NCI-H748 (cell line): ENCODE measurements at regions not wholly inside any gene's neighbourhood (a gene's known extent, or its start where the extent isn't known, plus 50 kb on each side); places are given as distances from the start of the nearest gene placed in this dataset.
"Not testable (repeated sequence)": the region's sequence is repeated elsewhere in the genome, so short reads cannot be mapped to it uniquely, and the experiment has no call there.

Experiments
- DNase-seq: peaks from one replicate; lab custom pipeline; 2025; ENCODE audit not compliant: unreplicated experiment; lab: John Stamatoyannopoulos, UW

DNA sequence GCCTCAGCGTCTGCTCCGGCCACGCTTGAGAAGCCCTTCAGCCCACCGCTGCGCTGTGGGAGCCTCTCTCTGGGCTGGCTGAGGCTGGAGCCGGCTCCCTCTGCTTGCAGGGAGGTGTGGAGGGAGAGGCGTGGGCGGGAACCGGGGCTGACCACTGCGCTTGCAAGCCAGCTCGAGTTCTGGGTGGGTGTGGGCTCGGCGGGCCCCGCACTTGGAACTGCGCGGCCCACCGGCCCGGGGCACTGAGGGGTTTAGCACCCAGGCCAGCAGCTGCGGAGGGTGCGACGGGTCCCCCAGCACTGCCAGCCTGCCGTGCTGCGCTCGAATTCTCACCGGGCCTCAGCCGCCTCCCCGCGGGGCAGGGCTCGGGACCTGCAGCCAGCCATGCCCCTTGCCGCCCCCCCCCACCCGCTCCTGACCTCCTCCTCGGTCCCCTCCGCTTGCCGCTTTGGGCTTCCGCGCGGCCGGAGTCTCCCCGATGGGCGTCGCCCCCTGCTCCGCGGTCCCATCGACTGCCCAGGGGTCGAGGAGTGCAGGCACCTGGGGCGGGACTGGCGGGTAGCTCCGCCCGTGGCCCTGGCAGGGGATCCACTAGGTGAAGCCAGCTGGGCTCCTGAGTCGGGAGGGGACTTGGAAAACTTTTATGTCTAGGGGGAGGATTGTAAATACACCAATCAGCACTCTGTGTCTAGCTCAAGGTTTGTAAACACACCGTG, 106.7 kb downstream of the RAP2B start:
- DNase-seq = no peak

- peak; percentile 2 for DNase-seq
These were observed 107.7 kb downstream of the RAP2B start for GRCh38 chr3:153269730-153270129.

GRCh38 chr3:153273217-153273616, 111.2 kb downstream of the RAP2B start:
- no peak for DNase-seq

GRCh38 chr3:153273767-153274435, 111.9 kb downstream of the RAP2B start:
- no peak for DNase-seq

GRCh38 chr3:153274561-153274960, 112.5 kb downstream of the RAP2B start:
- DNase-seq = no peak

- DNase-seq = no peak
These were observed 113.5 kb downstream of the RAP2B start for GRCh38 chr3:153275514-153275913.

DNA sequence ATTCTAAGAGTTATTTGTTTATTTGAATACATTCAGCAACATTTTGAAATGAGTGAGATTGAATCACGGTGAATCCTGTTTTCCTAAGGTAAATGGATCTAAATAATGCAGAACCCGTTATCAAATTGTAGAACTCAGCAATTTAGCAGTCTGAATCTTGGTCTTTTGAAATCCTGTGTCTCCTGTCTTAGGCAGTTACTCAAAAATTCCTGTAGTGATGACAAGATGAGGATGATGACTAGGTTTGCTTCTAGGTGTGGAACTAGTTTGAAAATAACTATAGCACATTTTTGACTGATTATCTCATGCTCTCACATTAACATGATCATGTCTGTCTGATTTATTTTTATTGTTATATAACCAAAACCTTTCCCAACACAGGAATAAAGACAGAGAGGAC, 115.0 kb downstream of the RAP2B start:
- DNase-seq = no peak

GRCh38 chr3:153281236-153281997, 119.4 kb downstream of the RAP2B start:
- DNase-seq = not testable (repeated sequence)

GRCh38 chr3:153282355-153282754, 120.3 kb downstream of the RAP2B start:
- no peak for DNase-seq

- no peak for DNase-seq
These were observed 122.4 kb downstream of the RAP2B start for GRCh38 chr3:153284282-153284938.

GRCh38 chr3:153285194-153285641, 123.2 kb downstream of the RAP2B start:
- DNase-seq = no peak

DNA sequence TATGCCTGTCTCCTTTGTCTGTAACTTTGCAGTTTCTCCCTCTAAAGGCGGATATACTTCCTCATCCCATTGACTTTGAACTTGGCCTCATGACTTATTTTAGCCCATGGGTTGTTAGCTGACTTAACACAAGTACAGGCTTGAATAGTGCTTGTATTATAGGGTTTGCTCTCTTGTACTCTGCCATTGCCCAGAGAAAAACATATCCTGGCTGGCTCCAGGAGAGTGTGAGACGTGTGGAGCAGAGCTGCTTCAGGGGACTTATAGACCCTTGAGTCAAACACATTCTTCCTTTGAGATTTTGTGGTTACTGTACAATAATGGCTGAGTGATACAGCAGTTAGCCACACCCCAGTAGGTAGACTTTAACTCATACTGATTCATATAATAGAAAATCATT, 124.0 kb downstream of the RAP2B start:
- no peak for DNase-seq

GRCh38 chr3:153287017-153287416, 125.0 kb downstream of the RAP2B start:
- no peak for DNase-seq

DNA sequence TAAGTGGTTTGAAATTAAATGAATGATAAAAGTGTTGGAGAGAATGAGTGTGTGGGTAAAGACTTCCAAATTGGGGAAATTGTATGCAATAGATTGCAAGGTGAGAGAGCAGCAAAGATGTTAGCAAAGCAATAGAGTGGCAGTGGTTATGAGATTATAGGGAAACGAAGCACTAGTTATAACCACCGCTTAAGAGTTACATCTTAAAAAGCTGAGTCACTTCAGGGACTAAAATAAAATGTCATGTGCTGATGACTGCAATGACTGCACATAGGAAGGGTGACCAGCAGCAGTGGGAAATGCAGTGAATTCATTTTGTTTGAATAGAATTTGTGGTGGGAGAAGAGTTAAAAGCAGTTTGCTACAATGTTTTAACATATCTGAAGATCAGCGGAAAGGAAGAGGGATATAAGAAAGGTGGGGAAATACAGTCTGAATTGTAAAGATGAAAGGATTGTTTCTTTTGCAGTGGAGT, 127.3 kb downstream of the RAP2B start:
- no peak for DNase-seq

DNA sequence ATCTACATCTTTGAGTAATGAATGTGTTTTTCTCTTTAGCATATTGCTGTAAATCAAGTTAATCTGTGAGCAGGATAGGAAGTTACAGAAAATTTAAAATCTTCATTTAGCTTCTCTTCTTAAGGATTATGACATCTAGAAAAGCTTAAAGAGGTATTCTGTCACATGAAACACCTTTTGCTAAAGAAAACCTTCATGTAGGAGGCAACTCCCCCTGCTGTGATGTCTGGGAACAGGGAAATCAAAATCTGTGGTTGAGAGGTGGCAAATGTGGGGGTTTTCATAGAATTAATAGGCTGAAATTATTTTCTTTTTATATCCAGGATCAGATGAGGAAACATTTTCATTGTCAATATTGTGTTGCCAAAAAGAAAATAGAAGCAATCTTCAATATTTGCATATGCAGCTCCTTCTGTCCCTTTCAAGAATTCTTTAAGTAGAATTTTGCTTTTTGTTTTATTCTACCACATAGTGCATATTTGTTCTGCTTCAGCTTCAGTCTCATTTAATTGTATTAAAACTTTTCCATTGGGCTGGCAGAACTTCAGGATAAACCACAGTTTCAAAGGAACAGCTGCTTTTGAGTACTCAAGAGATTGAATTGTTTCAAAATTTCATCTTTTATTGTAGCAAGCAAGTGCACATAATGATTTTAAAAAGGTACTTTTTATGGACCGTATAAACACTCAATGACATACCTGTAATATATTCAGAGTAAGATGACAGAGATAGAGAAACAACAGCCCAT, 128.4 kb downstream of the RAP2B start:
- no peak for DNase-seq

GRCh38 chr3:153291059-153291685, 129.1 kb downstream of the RAP2B start:
- peak; percentile 32 for DNase-seq

DNA sequence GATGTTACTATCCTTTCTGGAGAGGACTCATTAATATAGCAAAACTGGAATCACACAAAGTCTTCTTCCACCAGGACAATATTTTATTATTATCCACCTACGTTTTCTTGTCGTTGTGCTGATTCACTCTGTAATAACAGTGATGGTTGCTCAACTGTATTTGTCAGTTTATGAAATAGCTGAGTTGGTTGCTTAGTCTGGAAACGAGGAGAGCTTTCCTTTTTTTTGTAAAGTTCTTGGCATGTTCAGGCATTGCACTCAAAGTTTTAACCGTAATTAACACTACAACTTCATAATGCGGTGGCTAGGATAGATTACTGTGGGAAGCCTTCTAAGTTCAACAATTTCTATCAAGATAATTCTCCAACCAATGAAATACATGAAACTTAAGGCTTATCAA, 131.2 kb downstream of the RAP2B start:
- no peak for DNase-seq

- DNase-seq = no peak
These were observed 133.9 kb downstream of the RAP2B start for GRCh38 chr3:153295901-153296300.

- no peak for DNase-seq
These were observed 143.2 kb downstream of the RAP2B start for GRCh38 chr3:153305189-153305588.

DNA sequence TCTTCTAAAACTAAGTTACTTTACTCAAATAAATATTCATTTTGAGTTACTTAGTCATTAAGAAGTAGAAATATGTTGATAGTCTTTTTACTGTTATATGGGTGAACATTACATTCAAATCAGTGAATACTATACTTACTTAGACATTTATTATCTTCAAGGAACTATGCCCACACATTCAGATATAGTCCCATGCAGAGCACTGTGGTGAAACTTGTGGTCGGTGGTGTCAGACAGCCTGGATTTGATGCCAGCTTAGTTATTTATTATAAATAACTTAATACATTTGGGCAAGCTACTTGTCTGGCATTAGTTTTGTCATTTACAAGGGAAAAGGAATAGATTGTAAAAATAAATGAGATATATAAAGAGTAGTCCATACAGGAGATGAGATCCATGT, 149.5 kb downstream of the RAP2B start:
- DNase-seq = no peak
